HCT116 (cell line): ENCODE measurements at regions not wholly inside any gene's neighbourhood (a gene's known extent, or its start where the extent isn't known, plus 50 kb on each side); places are given as distances from the start of the nearest gene placed in this dataset.

Experiments used
- ATAC-seq: fragments of 200-7000 bp; cut with Tn5 transposase; 2 replicates; pipeline ENCODE4 v1.9.1; 2020; ENCODE audit warnings: mild to moderate bottlenecking, moderate library complexity
- BruUV-seq: library from RNA; stranded (reverse); fragments of 400-500 nt; replicated peaks from 2 replicates; lab custom pipeline; 2021; lab: Mats Ljungman, UMichigan
- CTCF ChIA-PET: fragments of 300-600 bp; sonication (Branson Sonifier 250); formaldehyde crosslinking; loops from one replicate; lab custom pipeline; 2021; ENCODE audit warnings: antibody characterized with exemption; lab: Charles Lee
- POLR2A ChIA-PET: fragments of 300-600, 350-600 bp; sonication (Branson Sonifier 250); formaldehyde crosslinking; loops from one replicate; lab custom pipeline; 2021; ENCODE audit warnings: antibody characterized with exemption; lab: Charles Lee
- RAD21 ChIA-PET, 2 experiments: fragments of 300-600 bp; sonication (Branson Sonifier 250); formaldehyde crosslinking; loops; one replicate each; lab custom pipeline; 2023; ENCODE audit warnings: low total read pairs in 2 of 2; ENCODE audit not compliant: uncharacterized antibody in 2 of 2, unreplicated experiment in 2 of 2, low non-redundant PET in 1 of 2; lab: Charles Lee
- DNase-seq: peaks from one replicate; pipeline ENCODE4 v3.0.0-alpha.2; 2010; ENCODE audit warnings: low read depth, low spot score
- H2AFZ ChIP-seq: fragments of 200-600 bp; shearing (Covaris generic), sonication (generic); 2 replicates; pipeline ENCODE4 v1.6.1; 2017; ENCODE audit warnings: low read depth, mixed run types, mixed read lengths, antibody characterized with exemption, low read length; ENCODE audit not compliant: poor library complexity, severe bottlenecking
- H3K27ac ChIP-seq: 2 replicates; pipeline ENCODE4 v1.5.1; 2012; ENCODE audit warnings: low read depth, low read length
- H3K27me3 ChIP-seq: fragments of 200-600 bp; sonication (generic); 2 replicates; pipeline ENCODE4 v1.6.1; 2016; ENCODE audit warnings: mixed run types, low read length, mixed read lengths; ENCODE audit not compliant: insufficient read depth
- H3K36me3 ChIP-seq, 2 experiments: fragments of 200-500 bp in 1 of 2; fragments of 200-600 bp in 1 of 2; sonication (Bioruptor generic) in 1 of 2; sonication (generic) in 1 of 2; 2 replicates each; pipeline versions ENCODE4 v1.5.1 to v1.6.1; 2014 to 2016; ENCODE audit warnings: low read length in 2 of 2, inconsistent platforms in 1 of 2, mixed read lengths in 1 of 2, mixed run types in 1 of 2; ENCODE audit not compliant: insufficient read depth in 2 of 2, control insufficient read depth in 1 of 2
- H3K4me1 ChIP-seq, 2 experiments: fragments of 200-600 bp in 1 of 2; sonication (generic) in 1 of 2; 2 replicates each; pipeline versions ENCODE4 v1.5.1 to v1.6.1; 2012 to 2017; ENCODE audit warnings: low read length in 2 of 2, inconsistent platforms in 1 of 2, mild to moderate bottlenecking in 1 of 2, mixed read lengths in 1 of 2, mixed run types in 1 of 2, moderate library complexity in 1 of 2; ENCODE audit not compliant: insufficient read depth in 2 of 2, control insufficient read depth in 1 of 2
- H3K4me2 ChIP-seq: fragments of 200-600 bp; sonication (generic); 2 replicates; pipeline ENCODE4 v1.6.1; 2017; ENCODE audit warnings: mixed run types, low read length, mixed read lengths
- H3K4me3 ChIP-seq, 2 experiments: fragments of 200-600 bp in 1 of 2; sonication (generic) in 1 of 2; replicated peaks in 1 of 2; 2 replicates each; pipeline ENCODE4 v1.5.1; 2011 to 2016; ENCODE audit warnings: low read length in 2 of 2, control low read depth in 1 of 2, low read depth in 1 of 2, mild to moderate bottlenecking in 1 of 2, mixed read lengths in 1 of 2, mixed run types in 1 of 2
- H3K79me2 ChIP-seq: fragments of 200-600 bp; sonication (generic); 2 replicates; pipeline ENCODE4 v1.6.1; 2017; ENCODE audit warnings: mild to moderate bottlenecking, mixed run types, low read length, moderate library complexity, mixed read lengths; ENCODE audit not compliant: insufficient read depth
- H3K9ac ChIP-seq: fragments of 200-600 bp; sonication (generic); 2 replicates; pipeline ENCODE4 v1.6.1; 2016; ENCODE audit warnings: low read length, mixed read lengths
- H3K9me2 ChIP-seq: fragments of 200-600 bp; sonication (generic), shearing (Covaris generic); 2 replicates; pipeline ENCODE4 v1.6.1; 2017; ENCODE audit warnings: mixed run types, mild to moderate bottlenecking, moderate library complexity; ENCODE audit not compliant: insufficient read depth
- H3K9me3 ChIP-seq, 2 experiments: fragments of 200-500 bp in 1 of 2; fragments of 200-600 bp in 1 of 2; sonication (Bioruptor generic) in 1 of 2; sonication (generic) in 1 of 2; 2 replicates each; pipeline ENCODE4 v1.6.1; 2014 to 2017; ENCODE audit warnings: low read length in 2 of 2, mixed read lengths in 2 of 2, inconsistent platforms in 1 of 2, low read depth in 1 of 2, mild to moderate bottlenecking in 1 of 2, mixed run types in 1 of 2, moderate library complexity in 1 of 2; ENCODE audit not compliant: control insufficient read depth in 1 of 2, insufficient read depth in 1 of 2
- H4K20me1 ChIP-seq: fragments of 200-600 bp; sonication (generic), shearing (Covaris generic); 2 replicates; pipeline ENCODE4 v1.6.1; 2017; ENCODE audit warnings: mixed run types, mild to moderate bottlenecking, moderate library complexity; ENCODE audit not compliant: insufficient read depth
- EGR1 ChIP-seq: IDR thresholded peaks from 2 replicates; pipeline ENCODE4 v1.6.1; 2012; ENCODE audit warnings: low read depth
- EZH2phosphoT487 ChIP-seq: fragments of 200-600 bp; IDR thresholded peaks from 2 replicates; pipeline ENCODE4 v1.6.1; 2018; ENCODE audit warnings: antibody characterized with exemption, borderline replicate concordance
- FOSL1 ChIP-seq: IDR thresholded peaks from 2 replicates; pipeline ENCODE4 v1.6.1; 2012; ENCODE audit warnings: low read depth
- POLR2AphosphoS5 ChIP-seq: IDR thresholded peaks from 2 replicates; pipeline ENCODE4 v1.6.1; 2011; ENCODE audit warnings: mild to moderate bottlenecking, low read depth, low read length, moderate library complexity
- RAD21 ChIP-seq: IDR thresholded peaks from 2 replicates; pipeline ENCODE4 v1.6.1; 2012; ENCODE audit warnings: low read depth, mild to moderate bottlenecking
- SP1 ChIP-seq: IDR thresholded peaks from 2 replicates; pipeline ENCODE4 v1.6.1; 2012; ENCODE audit warnings: low read depth
- TCF7L2 ChIP-seq: IDR thresholded peaks from 2 replicates; pipeline ENCODE4 v1.7.0; 2011; ENCODE audit warnings: borderline replicate concordance, inconsistent platforms; ENCODE audit not compliant: insufficient read depth, insufficient read length; ENCODE audit errors: extremely low read depth
- YY1 ChIP-seq: IDR thresholded peaks from 2 replicates; pipeline ENCODE4 v1.6.1; 2011; ENCODE audit warnings: low read length, low read depth, moderate library complexity, mild to moderate bottlenecking; ENCODE audit not compliant: insufficient replicate concordance; ENCODE audit errors: extremely low read depth
- ZNF274 ChIP-seq: fragments of 200-500 bp; sonication (Bioruptor generic); IDR thresholded peaks from 2 replicates; pipeline ENCODE4 v1.6.1; 2014; ENCODE audit warnings: mild to moderate bottlenecking, low read depth, low read length, inconsistent platforms
- intact Hi-C: fragments of 100-400 bp; cut with micrococcal nuclease; formaldehyde crosslinking; loops from 2 replicates; pipeline ENCODE4 v1.10.0; 2022
- TF ChIP-seq, protein P1 (sequence below): IDR thresholded peaks from 2 replicates; pipeline ENCODE4 v1.6.1; 2012; ENCODE audit warnings: low read depth
- TF ChIP-seq, protein P2 (sequence below): IDR thresholded peaks from 2 replicates; pipeline ENCODE4 v1.6.1; 2012
- TF ChIP-seq, protein P3 (sequence below): IDR thresholded peaks from 2 replicates; pipeline ENCODE4 v1.6.1; 2012

DNA sequence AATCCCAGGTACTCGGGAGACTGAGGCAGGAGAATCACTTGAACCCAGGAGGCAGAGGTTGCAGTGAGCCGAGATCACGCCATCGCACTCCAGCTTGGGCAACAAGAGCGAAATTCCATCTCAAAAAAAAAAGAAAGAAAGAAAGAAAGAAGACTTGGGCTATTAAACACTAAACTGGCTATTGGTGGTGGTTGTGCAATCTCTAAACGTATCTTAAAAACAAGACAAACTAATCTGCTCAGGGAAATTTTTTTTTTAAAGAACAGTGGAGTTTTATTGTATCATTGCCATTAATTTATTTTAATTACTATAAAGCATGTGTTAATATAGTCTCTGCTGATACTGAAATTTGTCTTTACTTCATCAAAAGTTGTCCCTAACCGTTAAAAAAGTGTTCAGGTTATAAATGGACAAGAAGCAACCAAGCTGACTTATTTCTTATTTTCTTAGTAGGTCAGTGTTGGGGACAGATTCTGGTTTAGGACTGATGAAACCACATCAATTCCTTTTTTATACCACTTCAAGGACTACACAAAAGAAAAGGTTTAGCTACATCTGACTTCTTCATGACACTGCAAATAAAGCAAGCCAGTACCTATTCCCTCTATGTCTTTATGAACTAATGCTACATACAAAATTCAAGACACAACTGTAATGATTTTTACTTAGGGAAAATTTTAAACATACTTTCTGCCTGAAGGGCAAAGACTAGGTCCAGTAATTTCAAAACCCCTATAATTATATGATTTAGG is 68.7 kb upstream of the KRAS start:
- DNase-seq (no peak), ATAC-seq (no peak)
- ChIA-PET RAD21 (no interaction called here), POLR2A (interaction anchor here (0.7 kb wide), 1 partner anchor 15 kb away, joined by 4 read pairs; no protein-coding TSS in a partner anchor), CTCF (no interaction called here)
- BruUV-seq = no TSS peak
- Histone ChIP-seq H3K27ac (no peak overlapping the region), H3K79me2 (no peaks in the 10 kb centered on the region), H3K9me3 (no peaks in the 10 kb centered on the region), H3K4me2 (no peak overlapping the region), H3K27me3 (no peaks in the 10 kb centered on the region), H2AFZ (no peak overlapping the region), H3K9me2 (no peaks in the 10 kb centered on the region), H3K36me3 (no peaks in the 10 kb centered on the region), H3K4me1 (no peaks in the 10 kb centered on the region), H4K20me1 (no peaks in the 10 kb centered on the region), H3K9ac (no peak overlapping the region), H3K4me3 (no peak overlapping the region)
- intact Hi-C loops = no loop called here
- TF ChIP-seq POLR2AphosphoS5 = no peak
- no peak for TF ChIP-seq YY1
- TF ChIP-seq EZH2phosphoT487 = no peak
- no peak for TF ChIP-seq SP1
- no peak for TF ChIP-seq RAD21
- TF ChIP-seq, protein P1, sequence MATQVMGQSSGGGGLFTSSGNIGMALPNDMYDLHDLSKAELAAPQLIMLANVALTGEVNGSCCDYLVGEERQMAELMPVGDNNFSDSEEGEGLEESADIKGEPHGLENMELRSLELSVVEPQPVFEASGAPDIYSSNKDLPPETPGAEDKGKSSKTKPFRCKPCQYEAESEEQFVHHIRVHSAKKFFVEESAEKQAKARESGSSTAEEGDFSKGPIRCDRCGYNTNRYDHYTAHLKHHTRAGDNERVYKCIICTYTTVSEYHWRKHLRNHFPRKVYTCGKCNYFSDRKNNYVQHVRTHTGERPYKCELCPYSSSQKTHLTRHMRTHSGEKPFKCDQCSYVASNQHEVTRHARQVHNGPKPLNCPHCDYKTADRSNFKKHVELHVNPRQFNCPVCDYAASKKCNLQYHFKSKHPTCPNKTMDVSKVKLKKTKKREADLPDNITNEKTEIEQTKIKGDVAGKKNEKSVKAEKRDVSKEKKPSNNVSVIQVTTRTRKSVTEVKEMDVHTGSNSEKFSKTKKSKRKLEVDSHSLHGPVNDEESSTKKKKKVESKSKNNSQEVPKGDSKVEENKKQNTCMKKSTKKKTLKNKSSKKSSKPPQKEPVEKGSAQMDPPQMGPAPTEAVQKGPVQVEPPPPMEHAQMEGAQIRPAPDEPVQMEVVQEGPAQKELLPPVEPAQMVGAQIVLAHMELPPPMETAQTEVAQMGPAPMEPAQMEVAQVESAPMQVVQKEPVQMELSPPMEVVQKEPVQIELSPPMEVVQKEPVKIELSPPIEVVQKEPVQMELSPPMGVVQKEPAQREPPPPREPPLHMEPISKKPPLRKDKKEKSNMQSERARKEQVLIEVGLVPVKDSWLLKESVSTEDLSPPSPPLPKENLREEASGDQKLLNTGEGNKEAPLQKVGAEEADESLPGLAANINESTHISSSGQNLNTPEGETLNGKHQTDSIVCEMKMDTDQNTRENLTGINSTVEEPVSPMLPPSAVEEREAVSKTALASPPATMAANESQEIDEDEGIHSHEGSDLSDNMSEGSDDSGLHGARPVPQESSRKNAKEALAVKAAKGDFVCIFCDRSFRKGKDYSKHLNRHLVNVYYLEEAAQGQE = no peak
- no peak for TF ChIP-seq FOSL1
- TF ChIP-seq TCF7L2 = no peak
- TF ChIP-seq, protein P2, sequence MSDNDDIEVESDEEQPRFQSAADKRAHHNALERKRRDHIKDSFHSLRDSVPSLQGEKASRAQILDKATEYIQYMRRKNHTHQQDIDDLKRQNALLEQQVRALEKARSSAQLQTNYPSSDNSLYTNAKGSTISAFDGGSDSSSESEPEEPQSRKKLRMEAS = no peak
- TF ChIP-seq ZNF274 = no peak
- TF ChIP-seq EGR1 = no peak
- TF ChIP-seq, protein P3, sequence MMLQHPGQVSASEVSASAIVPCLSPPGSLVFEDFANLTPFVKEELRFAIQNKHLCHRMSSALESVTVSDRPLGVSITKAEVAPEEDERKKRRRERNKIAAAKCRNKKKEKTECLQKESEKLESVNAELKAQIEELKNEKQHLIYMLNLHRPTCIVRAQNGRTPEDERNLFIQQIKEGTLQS = no peak
